ENCODE measurements at regions not wholly inside any gene's neighbourhood (a gene's known extent, or its start where the extent isn't known, plus 50 kb on each side); places are given as distances from the start of the nearest gene placed in this dataset.

- Histone ChIP-seq H3K9ac (ENCODE audit: low read depth in 1 of 2, low read length in 2 of 2) (no peak overlapping the region), H3K4me3 (ENCODE audit: low read depth in 1 of 3, low read length in 3 of 3) (no peak overlapping the region), H3K27me3 (ENCODE audit: control insufficient read depth in 4 of 4, insufficient read depth in 4 of 4, low read length in 3 of 4) (peaks cover 0 to 10% (median 3%) of the 10 kb centered on the region in 4 donors), H3K4me1 (ENCODE audit: control insufficient read depth in 4 of 4, insufficient read depth in 4 of 4, low read length in 3 of 4) (no peaks in the 10 kb centered on the region), H3K27ac (ENCODE audit: low read depth in 1 of 2, low read length in 2 of 2) (no peak overlapping the region), H3K9me3 (ENCODE audit: control insufficient read depth in 4 of 4, low read length in 3 of 4) (no peaks in the 10 kb centered on the region), H3K36me3 (ENCODE audit: control insufficient read depth in 4 of 4, insufficient read depth in 3 of 4, low read depth in 1 of 4, low read length in 3 of 4) (no peaks in the 10 kb centered on the region)
- no peak for DNase-seq (ENCODE audit: low spot score)
- 48% methylated on average over 24 of the region's 24 CpGs for WGBS
- TF ChIP-seq HNF4G (IDR thresholded peaks at IDR 0.05) (no peak), EGR1 (IDR thresholded peaks at IDR 0.05; ENCODE audit: low read depth in 2 of 2) (no peak), MAX (IDR thresholded peaks at IDR 0.05) (no peak), TAF1 (conservative IDR thresholded peaks at IDR 0.05) (no peak), FOXA2 (IDR thresholded peaks at IDR 0.05) (no peak), ATF3 (IDR thresholded peaks at IDR 0.05) (no peak), CTCF (IDR thresholded peaks at IDR 0.05; ENCODE audit: low read depth, low read length, missing input control) (no peak)
- TF ChIP-seq, protein P1, sequence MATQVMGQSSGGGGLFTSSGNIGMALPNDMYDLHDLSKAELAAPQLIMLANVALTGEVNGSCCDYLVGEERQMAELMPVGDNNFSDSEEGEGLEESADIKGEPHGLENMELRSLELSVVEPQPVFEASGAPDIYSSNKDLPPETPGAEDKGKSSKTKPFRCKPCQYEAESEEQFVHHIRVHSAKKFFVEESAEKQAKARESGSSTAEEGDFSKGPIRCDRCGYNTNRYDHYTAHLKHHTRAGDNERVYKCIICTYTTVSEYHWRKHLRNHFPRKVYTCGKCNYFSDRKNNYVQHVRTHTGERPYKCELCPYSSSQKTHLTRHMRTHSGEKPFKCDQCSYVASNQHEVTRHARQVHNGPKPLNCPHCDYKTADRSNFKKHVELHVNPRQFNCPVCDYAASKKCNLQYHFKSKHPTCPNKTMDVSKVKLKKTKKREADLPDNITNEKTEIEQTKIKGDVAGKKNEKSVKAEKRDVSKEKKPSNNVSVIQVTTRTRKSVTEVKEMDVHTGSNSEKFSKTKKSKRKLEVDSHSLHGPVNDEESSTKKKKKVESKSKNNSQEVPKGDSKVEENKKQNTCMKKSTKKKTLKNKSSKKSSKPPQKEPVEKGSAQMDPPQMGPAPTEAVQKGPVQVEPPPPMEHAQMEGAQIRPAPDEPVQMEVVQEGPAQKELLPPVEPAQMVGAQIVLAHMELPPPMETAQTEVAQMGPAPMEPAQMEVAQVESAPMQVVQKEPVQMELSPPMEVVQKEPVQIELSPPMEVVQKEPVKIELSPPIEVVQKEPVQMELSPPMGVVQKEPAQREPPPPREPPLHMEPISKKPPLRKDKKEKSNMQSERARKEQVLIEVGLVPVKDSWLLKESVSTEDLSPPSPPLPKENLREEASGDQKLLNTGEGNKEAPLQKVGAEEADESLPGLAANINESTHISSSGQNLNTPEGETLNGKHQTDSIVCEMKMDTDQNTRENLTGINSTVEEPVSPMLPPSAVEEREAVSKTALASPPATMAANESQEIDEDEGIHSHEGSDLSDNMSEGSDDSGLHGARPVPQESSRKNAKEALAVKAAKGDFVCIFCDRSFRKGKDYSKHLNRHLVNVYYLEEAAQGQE (IDR thresholded peaks at IDR 0.05), result no peak
- TF ChIP-seq, protein P2, sequence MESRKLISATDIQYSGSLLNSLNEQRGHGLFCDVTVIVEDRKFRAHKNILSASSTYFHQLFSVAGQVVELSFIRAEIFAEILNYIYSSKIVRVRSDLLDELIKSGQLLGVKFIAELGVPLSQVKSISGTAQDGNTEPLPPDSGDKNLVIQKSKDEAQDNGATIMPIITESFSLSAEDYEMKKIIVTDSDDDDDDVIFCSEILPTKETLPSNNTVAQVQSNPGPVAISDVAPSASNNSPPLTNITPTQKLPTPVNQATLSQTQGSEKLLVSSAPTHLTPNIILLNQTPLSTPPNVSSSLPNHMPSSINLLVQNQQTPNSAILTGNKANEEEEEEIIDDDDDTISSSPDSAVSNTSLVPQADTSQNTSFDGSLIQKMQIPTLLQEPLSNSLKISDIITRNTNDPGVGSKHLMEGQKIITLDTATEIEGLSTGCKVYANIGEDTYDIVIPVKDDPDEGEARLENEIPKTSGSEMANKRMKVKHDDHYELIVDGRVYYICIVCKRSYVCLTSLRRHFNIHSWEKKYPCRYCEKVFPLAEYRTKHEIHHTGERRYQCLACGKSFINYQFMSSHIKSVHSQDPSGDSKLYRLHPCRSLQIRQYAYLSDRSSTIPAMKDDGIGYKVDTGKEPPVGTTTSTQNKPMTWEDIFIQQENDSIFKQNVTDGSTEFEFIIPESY (IDR thresholded peaks at IDR 0.05), result no peak
Observed at GRCh38 chr17:77690271-77691161, 268.0 kb upstream of the TNRC6C start.

GRCh38 chr17:77691216-77692085, 267.1 kb upstream of the TNRC6C start:
- Histone ChIP-seq H3K9ac (ENCODE audit: low read depth in 1 of 2, low read length in 2 of 2) (no peak overlapping the region), H3K36me3 (ENCODE audit: control insufficient read depth in 4 of 4, insufficient read depth in 3 of 4, low read depth in 1 of 4, low read length in 3 of 4) (no peaks in the 10 kb centered on the region), H3K9me3 (ENCODE audit: control insufficient read depth in 4 of 4, low read length in 3 of 4) (no peaks in the 10 kb centered on the region), H3K27me3 (ENCODE audit: control insufficient read depth in 4 of 4, insufficient read depth in 4 of 4, low read length in 3 of 4) (peaks cover 0 to 10% (median 6%) of the 10 kb centered on the region in 4 donors), H3K27ac (ENCODE audit: low read depth in 1 of 2, low read length in 2 of 2) (no peak overlapping the region), H3K4me1 (ENCODE audit: control insufficient read depth in 4 of 4, insufficient read depth in 4 of 4, low read length in 3 of 4) (no peaks in the 10 kb centered on the region), H3K4me3 (ENCODE audit: low read depth in 1 of 3, low read length in 3 of 3) (no peak overlapping the region)
- 68% methylated on average over 21 of the region's 21 CpGs for WGBS
- TF ChIP-seq NR2F2 (IDR thresholded peaks at IDR 0.05) (no peak), RXRA (IDR thresholded peaks at IDR 0.05) (no peak), TAF1 (conservative IDR thresholded peaks at IDR 0.05) (no peak), ATF3 (IDR thresholded peaks at IDR 0.05) (no peak), MAX (IDR thresholded peaks at IDR 0.05) (no peak), EGR1 (IDR thresholded peaks at IDR 0.05; ENCODE audit: low read depth in 2 of 2) (no peak), SP1 (IDR thresholded peaks at IDR 0.05) (no peak), RAD21 (IDR thresholded peaks at IDR 0.05) (no peak), FOXA2 (IDR thresholded peaks at IDR 0.05) (no peak)
- TF ChIP-seq, protein P1 (IDR thresholded peaks at IDR 0.05), result no peak
- DNase-seq (ENCODE audit: low spot score), result peak; percentile 16

Data from liver (tissue), 8 donors.